OCI-M2 (cell line): ENCODE measurements at regions not wholly inside any gene's neighbourhood (a gene's known extent, or its start where the extent isn't known, plus 50 kb on each side); places are given as distances from the start of the nearest gene placed in this dataset.
"Not testable (repeated sequence)": the region's sequence is repeated elsewhere in the genome, so short reads cannot be mapped to it uniquely, and the experiment has no call there.

ENCODE experiments used
- DNase-seq: peaks from one replicate; lab custom pipeline; 2025; ENCODE audit not compliant: unreplicated experiment; lab: John Stamatoyannopoulos, UW

DNA sequence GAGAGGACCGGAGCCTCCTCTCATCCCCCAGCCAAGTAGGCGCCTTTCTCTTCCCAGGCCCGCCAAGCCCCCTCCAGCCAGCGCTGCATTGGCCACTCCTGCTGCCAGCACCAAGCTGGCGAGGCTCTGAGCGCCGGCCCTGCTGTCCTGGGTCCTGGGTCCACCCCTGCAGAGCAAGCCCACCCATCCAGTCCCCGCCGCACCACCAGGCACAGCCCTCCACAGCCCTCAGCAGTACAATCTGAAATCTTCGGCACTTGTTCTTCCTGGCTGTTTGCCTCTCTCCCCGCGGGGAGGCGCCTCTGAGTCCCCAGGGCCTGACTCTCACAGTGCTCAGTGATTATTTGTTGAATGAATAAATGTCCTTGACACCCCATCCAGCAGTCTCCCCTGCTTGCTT lies 236.4 kb upstream of the SGCG start:
- no peak for DNase-seq

GRCh38 chr13:22945321-22946226 lies 235.2 kb upstream of the SGCG start:
- no peak for DNase-seq

- DNase-seq: no peak
Measured at GRCh38 chr13:22948421-22948820, 232.4 kb upstream of the SGCG start.

- not testable (repeated sequence) for DNase-seq
Measured at GRCh38 chr13:22952018-22952417, 228.8 kb upstream of the SGCG start.

- DNase-seq: not testable (repeated sequence)
Measured at GRCh38 chr13:22955147-22955546, 225.6 kb upstream of the SGCG start.

- DNase-seq: not testable (repeated sequence)
Measured at GRCh38 chr13:22956456-22957115, 224.2 kb upstream of the SGCG start.

DNA sequence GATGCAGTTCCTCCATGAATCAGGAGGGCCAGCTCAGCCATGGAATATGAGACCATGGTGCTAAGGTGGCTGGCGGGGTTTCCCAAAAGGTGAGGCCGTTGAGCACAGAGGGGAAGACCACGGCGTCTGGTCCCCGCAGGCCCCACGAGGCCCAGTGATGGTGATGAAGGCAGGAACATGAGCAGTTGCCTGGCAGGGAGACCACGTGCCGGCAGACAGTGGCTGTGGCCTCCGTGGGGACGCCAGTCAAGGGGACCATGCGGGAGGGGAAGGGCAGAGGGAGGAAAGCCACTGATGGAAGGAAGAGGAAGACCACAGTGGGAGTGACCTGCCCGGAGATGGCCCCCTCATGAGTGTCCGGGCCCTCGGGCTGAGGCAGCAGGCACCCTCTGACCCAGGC lies 220.9 kb upstream of the SGCG start:
- DNase-seq: not testable (repeated sequence)

GRCh38 chr13:22960827-22961226 lies 220.0 kb upstream of the SGCG start:
- no peak for DNase-seq

- not testable (repeated sequence) for DNase-seq
Measured at GRCh38 chr13:22961342-22961741, 219.4 kb upstream of the SGCG start.

DNA sequence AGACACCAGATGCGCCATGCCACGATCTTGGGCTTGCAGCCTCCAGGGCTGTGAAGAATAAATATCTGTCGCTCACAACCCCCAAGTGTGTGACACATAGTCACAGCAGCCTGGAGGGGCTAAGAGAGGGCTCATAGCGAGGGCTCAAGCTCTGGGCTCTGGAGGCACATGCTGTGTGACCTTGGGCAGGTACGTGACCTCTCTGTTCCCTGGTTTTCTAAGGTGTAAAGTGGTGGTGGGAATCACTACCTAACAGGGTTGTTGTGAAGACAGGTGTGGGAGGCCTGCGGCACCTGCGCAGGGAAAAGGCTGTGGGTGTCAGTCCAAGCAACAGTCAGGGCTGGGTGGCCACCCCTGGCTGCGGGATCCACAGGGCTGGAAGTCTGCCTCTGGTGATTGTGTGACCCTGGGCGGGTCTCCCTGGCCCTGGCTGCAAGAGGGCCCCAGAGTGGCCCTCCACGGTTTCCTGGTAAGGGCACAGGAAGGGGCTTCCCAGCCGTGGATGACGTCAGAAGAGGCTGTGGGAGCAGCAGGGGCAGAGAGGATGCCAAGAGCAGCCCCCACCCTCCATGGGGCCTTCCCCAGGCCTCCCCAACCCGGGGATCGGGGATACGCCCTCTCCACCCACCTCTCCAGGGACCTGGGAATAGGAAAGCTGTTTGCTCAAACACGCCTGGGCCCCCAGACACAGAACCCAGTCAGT lies 218.8 kb upstream of the SGCG start:
- no peak for DNase-seq

DNA sequence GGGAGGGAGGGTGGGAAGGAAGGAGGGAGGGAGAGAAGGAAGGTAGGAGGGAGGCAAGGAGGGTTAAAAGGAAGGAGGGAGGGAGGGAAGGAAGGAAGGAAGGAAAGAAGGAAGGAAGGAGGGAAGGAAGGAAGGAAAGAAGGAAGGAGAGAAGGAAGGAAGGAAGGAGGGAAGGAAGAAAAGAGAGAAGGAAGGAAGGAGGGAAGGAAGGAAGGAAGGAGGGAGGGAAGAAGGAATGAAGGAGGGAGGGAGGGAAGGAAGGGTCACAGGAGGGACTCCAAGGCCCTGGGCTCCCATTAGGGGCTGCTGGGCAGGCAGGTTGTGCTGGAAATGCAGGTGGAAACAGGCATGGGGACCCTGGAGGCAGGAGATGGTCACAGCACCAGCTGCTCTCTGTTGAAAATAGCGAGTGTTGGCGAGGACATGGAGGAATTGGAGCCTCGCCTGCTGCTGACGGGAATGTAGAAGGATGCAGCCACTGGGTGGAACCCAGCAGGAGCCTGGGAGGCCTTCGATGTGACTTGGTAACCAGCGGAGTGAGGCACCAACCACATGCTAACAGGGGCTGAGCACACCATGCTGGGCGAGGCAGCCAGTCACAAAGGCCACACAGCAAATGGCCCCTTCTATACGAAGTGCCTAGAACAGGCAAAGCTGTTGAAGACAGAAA lies 217.3 kb upstream of the SGCG start:
- DNase-seq: not testable (repeated sequence)

- no peak for DNase-seq
Measured at GRCh38 chr13:22964245-22964966, 216.4 kb upstream of the SGCG start.

DNA sequence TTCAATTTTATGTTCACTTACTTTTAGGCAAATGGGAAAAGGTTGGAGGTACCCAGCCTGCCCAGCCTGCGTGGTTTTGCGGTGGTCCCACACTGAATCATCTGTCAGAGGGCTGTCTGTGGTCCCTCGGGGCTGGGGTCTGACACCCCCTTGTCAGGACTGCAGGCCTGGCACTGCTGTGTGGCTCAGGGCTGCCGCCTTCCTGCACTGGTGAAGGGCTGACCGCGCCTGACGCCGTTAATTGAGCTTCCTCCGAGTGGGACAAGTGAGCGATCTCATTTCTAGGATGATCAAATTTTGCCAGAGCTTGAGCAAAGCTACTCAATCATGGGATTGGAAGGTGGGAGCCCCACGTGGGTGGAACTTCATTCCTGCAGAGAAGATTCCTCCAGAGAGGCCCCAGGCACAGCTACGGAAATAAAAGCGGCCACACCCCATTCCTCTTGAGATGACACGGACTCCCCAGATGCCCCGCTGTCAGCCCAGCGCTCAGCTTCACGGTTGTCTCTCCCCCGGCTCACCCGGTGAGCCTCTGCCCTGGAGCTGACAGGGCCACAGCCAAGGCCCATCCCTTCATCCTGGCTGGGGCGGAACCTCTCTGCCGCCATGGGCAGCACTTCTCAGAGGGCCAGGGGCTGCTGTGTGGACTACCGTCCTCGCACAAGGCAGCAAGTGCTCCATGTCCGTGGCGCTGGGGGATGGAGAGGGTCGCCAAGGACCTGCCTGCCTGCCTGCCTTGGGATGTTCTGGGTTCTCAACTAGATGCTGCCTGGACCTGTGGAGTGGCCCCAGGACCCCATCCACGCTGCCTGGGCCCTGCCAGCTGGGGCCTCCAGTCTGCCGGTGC lies 215.5 kb upstream of the SGCG start:
- not testable (repeated sequence) for DNase-seq

DNA sequence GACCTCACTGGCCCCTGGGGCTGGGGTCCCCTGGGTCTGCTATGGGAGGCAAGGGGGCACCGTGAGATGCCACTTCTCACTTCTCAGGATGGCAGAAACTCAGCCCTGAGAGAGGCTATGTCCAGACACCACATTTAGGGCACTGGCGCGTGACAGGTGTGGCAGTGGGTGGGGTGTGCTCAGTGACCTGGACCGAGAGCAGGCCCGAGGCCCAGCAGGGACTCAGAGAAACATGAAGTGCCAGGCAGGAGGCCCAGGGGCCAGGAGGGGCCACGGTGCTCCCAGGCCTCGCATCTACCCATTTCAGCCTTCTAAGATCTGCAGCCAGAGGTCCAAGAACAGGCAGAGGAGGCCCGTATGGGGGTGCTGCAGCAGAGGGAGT lies 214.9 kb upstream of the SGCG start:
- DNase-seq: not testable (repeated sequence)

DNA sequence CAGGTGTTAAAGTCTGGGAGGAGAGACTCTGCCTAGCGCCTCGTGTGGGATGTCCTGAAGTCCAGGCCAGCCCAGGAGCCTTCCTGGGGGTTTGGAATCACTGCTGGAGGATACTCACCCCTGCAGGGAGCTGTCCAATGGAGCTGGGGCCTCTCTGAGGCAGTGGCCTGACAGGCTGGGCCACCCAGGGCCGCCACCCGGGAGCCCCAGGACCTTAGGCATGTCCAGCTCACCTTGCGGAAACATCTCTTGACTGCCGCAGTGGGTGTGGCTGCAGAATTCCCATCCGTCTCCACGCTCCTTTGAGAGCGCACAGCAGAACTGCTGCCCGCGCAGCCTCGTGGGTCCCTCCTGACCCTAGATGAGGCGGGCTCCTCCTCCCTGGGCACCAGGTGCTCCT lies 214.0 kb upstream of the SGCG start:
- not testable (repeated sequence) for DNase-seq

- DNase-seq: no peak
Measured at GRCh38 chr13:22967669-22968068, 213.1 kb upstream of the SGCG start.

DNA sequence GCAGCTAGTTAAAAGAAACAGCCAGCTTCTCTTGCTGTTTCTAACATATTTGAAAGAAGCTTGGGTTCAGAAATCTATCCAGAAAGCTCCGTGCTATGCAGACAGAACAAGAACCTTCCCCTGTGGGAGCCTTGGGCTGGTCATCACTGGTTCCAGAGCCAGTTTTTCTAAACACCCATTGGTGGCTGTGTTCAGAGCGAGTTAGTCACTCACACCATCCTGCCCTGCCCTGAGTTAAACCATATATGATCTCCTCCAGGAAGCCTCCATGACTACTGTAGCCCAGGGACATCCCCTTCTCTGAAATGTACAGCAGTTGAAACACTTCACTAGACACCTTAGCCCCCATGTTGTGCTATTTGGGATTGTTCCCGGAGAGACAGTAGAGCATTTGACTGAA lies 200.8 kb upstream of the SGCG start:
- no peak for DNase-seq

DNA sequence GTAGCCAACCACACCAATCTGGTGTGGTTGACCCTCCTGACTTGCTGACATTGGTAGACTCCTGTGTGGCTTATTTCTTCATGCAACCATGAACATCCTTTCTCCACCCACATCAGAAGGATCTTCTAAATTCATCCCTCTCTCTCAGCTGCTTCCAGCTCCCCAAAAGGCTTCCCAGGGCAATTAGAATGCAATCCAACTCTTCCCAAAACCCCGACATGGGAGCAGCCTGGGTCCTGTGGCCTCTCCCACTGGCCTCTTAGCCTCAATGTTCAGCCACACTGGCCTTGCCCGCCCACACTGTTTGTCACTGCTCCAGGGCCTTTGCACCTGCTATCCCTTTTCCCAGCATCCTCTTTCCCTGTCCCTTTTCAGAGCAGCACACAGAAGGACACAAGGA lies 199.8 kb upstream of the SGCG start:
- no peak for DNase-seq

DNA sequence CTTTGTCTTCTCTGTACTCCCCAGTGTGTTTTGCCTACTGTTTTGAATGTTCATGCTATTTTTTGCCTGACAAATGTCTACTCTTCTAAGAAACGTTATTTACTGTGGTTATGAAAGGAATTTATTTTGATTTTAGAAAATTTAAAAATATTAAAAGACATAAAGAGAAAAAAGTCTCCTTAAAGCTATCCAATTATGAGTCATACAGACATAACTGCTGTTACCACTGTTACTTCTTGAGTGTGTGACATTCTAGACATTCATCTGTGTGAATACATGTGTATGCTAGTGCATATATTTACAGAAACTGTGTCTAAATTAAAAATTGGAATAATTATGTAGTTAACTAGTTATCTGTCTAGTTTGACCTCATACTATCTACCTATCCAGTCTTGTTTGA lies 187.6 kb upstream of the SGCG start:
- no peak for DNase-seq

DNA sequence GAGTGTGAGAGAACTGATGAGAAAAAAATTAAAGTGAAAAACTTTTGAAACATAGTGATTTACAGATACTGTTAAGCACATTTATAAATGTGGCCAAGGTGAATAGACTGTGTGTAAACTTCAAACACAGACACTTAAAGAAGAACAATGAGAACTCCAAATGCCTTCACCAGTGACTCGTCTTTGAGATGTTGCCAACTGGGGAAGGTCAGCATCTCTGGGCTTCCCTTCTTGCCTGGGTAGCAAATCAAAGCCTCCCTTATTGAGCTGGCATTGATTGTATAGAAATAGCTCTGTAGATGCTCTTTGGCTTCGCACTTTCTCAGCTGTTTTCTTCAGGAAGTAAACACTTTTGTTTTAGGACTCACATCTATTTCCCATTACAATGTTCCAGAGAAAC lies 177.3 kb upstream of the SGCG start:
- no peak for DNase-seq
